ENCODE measurements at regions not wholly inside any gene's neighbourhood (a gene's known extent, or its start where the extent isn't known, plus 50 kb on each side); places are given as distances from the start of the nearest gene placed in this dataset.

DNA sequence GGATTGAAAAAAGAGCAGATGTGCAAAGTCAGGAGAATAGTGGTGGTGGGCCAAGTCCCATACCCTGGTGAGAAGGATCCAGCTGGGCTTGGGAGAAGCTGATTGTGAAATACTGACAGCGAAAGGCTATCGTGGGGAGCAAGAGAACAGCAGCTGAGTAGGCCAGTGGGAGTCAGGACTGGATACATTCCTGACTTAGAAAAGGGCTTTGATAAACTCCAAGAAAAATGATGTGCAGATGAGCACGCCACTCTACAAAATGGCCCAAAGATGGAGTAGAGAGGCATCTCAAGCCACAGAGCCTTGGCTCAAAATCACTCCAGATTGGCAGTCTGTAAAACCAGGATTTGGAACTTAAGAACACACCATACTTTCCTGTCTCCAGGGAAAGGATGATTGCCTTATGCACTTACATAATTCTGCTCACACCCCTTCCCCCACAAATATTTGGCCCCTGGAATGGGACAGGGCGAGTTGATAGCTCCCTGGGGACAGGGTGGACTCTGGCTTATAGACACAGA lies 578.7 kb downstream of the MAFB start:
- ATAC-seq (no peak), DNase-seq (no peak)
- H3K27ac Mint-ChIP-seq = no peak overlapping the region
- H3K9me3 Mint-ChIP-seq = no peaks in the 10 kb centered on the region
- H3K4me1 Mint-ChIP-seq (ENCODE audit: low read depth) = no peaks in the 10 kb centered on the region
- TF ChIP-seq, protein P1, sequence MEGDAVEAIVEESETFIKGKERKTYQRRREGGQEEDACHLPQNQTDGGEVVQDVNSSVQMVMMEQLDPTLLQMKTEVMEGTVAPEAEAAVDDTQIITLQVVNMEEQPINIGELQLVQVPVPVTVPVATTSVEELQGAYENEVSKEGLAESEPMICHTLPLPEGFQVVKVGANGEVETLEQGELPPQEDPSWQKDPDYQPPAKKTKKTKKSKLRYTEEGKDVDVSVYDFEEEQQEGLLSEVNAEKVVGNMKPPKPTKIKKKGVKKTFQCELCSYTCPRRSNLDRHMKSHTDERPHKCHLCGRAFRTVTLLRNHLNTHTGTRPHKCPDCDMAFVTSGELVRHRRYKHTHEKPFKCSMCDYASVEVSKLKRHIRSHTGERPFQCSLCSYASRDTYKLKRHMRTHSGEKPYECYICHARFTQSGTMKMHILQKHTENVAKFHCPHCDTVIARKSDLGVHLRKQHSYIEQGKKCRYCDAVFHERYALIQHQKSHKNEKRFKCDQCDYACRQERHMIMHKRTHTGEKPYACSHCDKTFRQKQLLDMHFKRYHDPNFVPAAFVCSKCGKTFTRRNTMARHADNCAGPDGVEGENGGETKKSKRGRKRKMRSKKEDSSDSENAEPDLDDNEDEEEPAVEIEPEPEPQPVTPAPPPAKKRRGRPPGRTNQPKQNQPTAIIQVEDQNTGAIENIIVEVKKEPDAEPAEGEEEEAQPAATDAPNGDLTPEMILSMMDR (IDR thresholded peaks at IDR 0.05) = no peak
- no peak overlapping the region for H3K4me3 Mint-ChIP-seq
- ChIA-PET POLR2A (no interaction called here), CTCF (no interaction called here)
- H3K36me3 Mint-ChIP-seq (ENCODE audit: low read depth) = no peaks in the 10 kb centered on the region
- intact Hi-C loops (cut with micrococcal nuclease) = no loop called here
- no peaks in the 10 kb centered on the region for H3K27me3 Mint-ChIP-seq

DNA sequence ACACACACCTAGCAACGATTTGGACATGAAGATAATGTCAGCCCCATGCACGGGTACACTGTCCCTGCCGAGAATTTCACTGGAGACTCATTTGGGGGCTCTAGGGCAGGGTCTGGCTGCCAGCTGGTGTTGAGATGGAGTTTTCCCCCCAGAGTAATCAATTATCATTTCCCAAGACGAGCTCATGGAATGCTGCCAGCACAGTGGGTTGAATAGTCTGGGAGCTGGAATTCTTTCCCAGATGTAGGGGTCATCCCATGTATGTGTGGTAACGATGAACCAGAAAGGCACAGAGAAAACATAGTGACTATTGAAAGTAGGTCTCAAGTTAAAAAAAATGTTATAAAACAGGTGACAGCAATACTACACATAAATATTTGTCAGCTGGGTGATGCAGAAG lies 579.9 kb downstream of the MAFB start:
- DNase-seq (no peak), ATAC-seq (no peak)
- ChIA-PET POLR2A (no interaction called here), CTCF (no interaction called here)
- TF ChIP-seq, protein P1 (IDR thresholded peaks at IDR 0.05) = no peak
- no peaks in the 10 kb centered on the region for H3K27me3 Mint-ChIP-seq
- no peaks in the 10 kb centered on the region for H3K36me3 Mint-ChIP-seq (ENCODE audit: low read depth)
- H3K4me3 Mint-ChIP-seq = no peak overlapping the region
- no peak overlapping the region for H3K27ac Mint-ChIP-seq
- intact Hi-C loops (cut with micrococcal nuclease) = no loop called here
- no peaks in the 10 kb centered on the region for H3K4me1 Mint-ChIP-seq (ENCODE audit: low read depth)
- H3K9me3 Mint-ChIP-seq = no peaks in the 10 kb centered on the region

DNA sequence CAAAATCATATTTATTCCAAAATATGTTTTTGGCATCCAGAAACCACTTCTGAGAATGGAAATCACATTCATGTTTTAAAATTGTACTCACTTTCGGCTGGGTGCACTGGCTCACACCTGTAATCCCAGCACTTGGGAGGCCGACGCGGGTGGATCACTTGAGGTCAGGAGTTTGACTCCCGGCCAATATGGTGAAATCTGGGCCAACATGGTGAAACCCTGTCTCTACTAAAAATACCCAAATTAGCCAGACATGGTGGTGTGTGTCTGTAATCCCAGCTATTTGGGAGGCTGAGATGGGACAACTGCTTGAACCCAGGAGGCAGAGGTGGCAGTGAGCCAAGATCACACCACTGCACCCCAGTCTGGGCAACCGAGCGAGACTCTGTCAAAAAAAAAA lies 580.7 kb downstream of the MAFB start:
- TF ChIP-seq, protein P1 (IDR thresholded peaks at IDR 0.05) = no peak

DNA sequence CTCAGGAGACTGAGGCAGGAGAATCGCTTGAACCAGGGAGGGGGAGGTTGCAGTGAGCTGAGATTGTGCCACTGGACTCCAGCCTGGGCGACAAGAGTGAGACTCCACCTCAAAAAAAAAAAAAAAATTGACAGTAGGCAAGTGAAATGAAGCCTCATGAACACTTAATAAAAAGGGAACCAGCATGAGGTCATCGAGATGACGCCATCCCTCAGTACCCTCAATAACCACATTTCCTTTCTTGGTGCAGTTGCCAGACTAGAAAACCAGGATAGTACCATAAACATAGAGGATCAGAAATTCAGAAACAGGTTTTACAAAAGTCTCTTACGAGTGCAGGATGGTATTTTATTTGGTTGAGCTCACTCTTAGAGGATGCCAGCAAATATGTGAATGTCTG lies 584.1 kb downstream of the MAFB start:
- ATAC-seq (no peak), DNase-seq (no peak)
- intact Hi-C loops (cut with micrococcal nuclease) = no loop called here
- no peaks in the 10 kb centered on the region for H3K27me3 Mint-ChIP-seq
- H3K9me3 Mint-ChIP-seq = no peaks in the 10 kb centered on the region
- TF ChIP-seq, protein P1 (IDR thresholded peaks at IDR 0.05) = no peak
- POLR2A ChIA-PET = no interaction called here
- H3K36me3 Mint-ChIP-seq (ENCODE audit: low read depth) = no peaks in the 10 kb centered on the region
- CTCF ChIA-PET = no interaction called here
- no peak overlapping the region for H3K27ac Mint-ChIP-seq
- no peaks in the 10 kb centered on the region for H3K4me1 Mint-ChIP-seq (ENCODE audit: low read depth)
- H3K4me3 Mint-ChIP-seq = no peak overlapping the region

More for the DNA sequence above, 580.7 kb downstream of the MAFB start:
- intact Hi-C loops (cut with micrococcal nuclease) = no loop called here
- H3K27ac Mint-ChIP-seq = no peak overlapping the region
- ChIA-PET POLR2A (no interaction called here), CTCF (no interaction called here)
- H3K4me3 Mint-ChIP-seq = no peak overlapping the region
- H3K36me3 Mint-ChIP-seq (ENCODE audit: low read depth) = no peaks in the 10 kb centered on the region
- ATAC-seq = no peak
- H3K27me3 Mint-ChIP-seq = no peaks in the 10 kb centered on the region
- no peaks in the 10 kb centered on the region for H3K4me1 Mint-ChIP-seq (ENCODE audit: low read depth)
- DNase-seq = no peak
- no peaks in the 10 kb centered on the region for H3K9me3 Mint-ChIP-seq

DNA sequence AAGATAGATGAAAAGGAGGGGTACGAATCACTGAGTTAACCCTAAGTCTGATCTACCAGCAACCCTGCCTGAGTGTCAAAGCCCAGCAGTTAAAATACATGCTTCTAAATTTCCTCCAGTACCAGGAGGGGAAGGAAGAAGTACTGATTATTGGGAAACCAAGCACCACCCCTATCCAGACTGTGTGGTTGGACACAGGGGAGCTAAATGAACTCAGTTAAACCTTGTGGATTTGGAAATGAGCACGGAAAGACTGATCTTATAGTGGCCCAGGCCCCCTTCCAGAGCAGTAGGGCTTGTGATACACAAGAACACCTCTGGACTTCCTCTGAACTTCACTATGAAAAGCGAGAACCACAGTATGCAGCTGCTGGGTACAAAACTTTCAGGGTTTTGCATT lies 585.6 kb downstream of the MAFB start:
- Mint-ChIP-seq H3K4me3 (no peak overlapping the region), H3K36me3 (ENCODE audit: low read depth) (no peaks in the 10 kb centered on the region), H3K27me3 (no peaks in the 10 kb centered on the region), H3K27ac (no peak overlapping the region), H3K9me3 (no peaks in the 10 kb centered on the region), H3K4me1 (ENCODE audit: low read depth) (no peaks in the 10 kb centered on the region)
- ChIA-PET POLR2A (no interaction called here), CTCF (no interaction called here)
- ATAC-seq = no peak
- TF ChIP-seq, protein P1 (IDR thresholded peaks at IDR 0.05) = no peak
- intact Hi-C loops (cut with micrococcal nuclease) = no loop called here
- no peak for DNase-seq

Measured in activated CD8-positive, alpha-beta T cell treated with anti-CD3 and anti-CD28 coated beads for 36 hours (primary cell).